GM19395 (cell line): ENCODE measurements at regions not wholly inside any gene's neighbourhood (a gene's known extent, or its start where the extent isn't known, plus 50 kb on each side); places are given as distances from the start of the nearest gene placed in this dataset.

Experiments used
- ATAC-seq: cut with Tn5 transposase; IDR thresholded peaks from one replicate; pipeline ENCODE4 v1.9.1; 2021; ENCODE audit warnings: mild to moderate bottlenecking, moderate library complexity; ENCODE audit not compliant: unreplicated experiment

DNA sequence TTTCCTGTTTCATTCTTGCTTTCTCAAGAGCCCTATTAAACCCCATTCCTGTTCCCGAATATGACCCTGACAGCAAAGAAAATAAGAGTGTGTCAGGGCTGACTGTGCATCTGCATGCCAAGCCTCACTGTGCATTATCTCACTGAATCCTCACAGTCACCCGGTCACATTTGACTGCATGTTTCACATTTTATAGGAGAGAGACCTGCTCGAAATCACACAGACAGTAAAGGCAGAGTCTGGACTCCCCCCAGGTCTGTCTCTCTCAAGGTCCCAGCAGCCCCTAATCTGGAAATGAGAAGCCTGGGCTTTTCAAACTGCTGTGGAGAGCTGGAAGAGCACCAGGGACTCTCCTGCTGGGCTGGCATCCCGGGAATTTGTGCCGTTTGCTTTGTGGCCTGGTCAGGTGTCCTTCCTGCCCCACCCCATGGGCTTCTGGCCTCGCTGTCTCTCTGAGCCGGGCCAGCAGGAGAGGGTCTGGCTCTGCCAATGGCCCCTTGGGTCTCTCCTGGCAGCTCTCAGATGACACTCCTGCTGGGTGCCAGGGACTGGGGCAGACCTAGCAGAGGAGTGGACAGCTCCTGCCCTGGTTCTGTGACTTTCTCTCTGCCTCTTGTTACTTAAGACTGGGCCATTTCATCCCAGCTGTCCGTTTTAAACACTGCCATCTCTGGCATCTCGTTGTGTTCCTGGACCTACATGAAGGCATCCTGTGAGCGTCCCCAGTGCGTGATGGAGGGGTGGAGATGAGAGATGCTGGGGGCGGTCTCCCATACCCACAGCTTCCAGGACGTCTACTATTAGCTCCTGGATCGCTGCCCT, 173.6 kb downstream of the ARHGAP12 start:
- ATAC-seq = no peak

DNA sequence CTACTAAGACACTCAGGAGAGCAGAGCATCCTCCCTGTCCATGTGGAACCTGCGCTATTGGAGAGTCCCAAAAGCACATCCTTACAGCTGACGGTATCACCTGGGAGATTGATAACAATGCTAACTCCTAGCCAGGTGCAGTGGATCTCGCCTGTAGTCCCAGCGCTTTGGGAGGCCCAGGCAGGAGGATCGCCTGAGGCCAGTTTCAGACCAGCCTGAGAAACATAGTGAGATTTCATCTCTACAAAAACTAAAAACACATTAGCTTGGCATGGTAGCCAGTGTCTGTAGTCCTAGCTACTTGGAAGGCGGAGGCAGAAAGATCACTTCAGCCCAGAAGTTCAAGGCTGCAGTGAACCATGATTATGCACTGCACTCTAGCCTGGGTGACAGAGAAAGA, 174.9 kb downstream of the ARHGAP12 start:
- no peak for ATAC-seq

DNA sequence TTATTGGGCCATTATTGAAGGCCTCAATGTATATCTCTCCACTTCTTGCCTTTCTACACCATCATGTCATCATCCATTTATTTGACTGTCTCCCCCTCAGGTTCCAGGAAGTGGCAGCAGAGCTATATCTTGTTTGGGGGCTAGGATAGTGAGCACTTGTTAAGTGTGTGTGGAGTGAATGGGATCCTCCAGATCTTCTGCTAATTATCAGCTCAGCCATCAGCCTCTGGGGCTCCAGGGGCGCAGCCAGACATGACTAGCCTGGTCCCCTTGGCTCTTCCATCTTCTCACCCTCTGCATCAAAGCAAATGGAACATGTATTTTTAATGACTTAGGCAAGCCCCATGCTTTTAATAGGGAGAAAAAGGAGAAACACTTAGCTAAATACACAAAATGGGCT, 176.5 kb downstream of the ARHGAP12 start:
- no peak for ATAC-seq

DNA sequence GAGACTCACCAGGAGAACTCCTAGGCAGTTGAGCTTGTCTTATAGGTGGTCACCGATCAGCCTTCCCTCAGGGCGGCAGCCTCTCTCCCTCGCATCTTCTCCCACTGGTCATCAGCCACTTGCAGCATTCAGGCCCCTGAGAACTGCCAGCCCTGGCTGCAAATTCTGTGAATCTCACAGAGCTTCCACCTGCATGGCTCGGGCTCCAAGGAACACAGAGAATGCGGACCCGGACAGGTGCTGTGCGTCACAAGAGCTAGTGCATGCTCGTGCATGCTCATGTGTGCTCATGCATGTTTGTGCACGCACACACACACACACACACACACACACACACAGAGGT, 176.9 kb downstream of the ARHGAP12 start:
- ATAC-seq = no peak

DNA sequence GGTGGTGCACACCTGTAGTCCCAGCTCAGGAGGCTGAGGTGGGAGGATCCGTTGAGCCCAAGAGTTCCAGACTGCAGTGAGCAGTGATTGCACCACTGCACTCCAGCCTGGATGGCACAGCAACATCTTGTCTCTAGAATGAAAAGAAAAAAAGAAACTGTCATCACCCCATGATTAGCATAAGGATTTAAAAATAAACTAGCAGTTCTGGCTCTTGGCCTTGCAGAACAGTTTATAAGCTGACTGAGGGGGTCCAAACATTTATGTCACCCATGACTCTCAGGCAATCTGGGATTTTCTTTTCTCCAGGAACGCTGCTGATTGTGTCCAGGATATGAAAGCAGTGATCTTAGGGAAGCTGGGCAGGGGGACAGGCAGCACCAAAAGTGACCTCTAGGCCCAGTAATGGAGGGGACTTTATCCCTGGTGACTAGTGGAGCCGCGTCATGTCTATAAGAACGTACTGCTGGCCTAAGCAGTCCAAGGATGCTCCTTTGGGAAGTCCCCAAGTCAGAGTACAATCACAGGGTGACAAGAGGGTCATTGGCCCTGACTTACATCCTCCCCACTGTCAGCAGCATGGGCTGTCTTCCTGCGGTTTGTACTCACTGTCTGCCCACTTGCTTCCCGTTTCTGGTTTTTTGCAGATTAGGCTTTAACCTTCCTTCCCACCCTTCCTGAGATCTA, 177.4 kb downstream of the ARHGAP12 start:
- ATAC-seq = no peak

DNA sequence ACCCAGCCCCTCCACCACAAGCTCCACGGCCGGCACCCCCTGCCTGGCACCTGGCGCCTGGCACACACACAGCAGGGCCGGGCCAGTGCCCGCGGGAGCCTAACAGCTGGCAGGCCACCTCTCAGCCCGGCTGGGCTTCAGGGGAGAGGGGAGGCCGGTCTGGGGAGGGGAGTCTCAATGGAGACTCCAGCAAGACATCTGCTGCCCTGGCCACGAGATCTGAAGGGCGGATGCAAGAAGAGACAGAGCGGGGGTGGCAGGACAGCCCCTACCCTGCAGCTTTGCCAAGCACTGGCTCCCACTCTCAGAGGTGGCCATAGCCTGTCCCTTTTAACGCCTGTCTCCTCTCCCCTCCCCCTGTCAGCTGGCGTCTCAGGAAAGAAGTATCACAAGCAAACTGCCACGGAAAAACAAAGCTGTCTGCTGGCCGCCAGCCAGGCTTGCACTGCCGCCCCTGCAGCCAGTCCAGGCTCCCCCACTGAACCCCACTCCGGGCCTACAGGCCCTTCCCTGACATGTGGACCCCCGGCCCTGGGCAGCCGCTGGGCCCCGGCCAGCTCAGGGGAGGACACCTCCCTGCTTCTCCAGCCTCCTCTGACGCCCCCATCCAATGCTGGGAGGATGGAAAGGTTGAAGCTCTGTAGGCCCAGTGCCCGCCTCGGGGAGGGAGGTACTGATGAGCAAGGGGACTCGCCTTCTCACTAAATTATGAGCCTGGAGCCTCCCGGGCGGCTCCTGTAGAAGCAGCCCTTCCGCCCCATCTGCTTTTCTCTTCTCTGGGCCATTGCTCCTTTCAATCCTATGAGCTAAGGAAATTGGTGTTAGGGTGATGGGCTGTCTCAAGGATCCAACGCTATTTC, 178.4 kb downstream of the ARHGAP12 start:
- no peak for ATAC-seq

DNA sequence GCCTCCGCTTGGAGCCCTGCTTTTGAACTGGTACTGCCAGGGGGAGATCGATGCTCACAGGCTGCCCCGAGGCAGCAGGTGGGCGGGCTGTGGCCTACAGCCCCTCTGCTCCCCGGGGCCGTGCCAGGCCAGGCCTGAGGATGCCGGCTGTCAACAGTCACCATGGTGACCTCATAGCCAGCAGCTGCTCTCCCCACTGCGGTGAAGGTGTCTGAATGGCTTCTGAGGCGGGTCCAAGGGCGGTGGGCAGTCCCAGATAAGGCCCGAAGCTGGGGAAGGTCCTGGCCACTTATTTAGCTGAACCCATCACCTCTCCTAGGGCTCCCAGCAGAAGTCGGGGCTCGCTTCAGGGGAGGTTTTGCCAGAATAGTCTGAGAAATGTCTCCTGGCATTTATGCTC, 179.3 kb downstream of the ARHGAP12 start:
- no peak for ATAC-seq

DNA sequence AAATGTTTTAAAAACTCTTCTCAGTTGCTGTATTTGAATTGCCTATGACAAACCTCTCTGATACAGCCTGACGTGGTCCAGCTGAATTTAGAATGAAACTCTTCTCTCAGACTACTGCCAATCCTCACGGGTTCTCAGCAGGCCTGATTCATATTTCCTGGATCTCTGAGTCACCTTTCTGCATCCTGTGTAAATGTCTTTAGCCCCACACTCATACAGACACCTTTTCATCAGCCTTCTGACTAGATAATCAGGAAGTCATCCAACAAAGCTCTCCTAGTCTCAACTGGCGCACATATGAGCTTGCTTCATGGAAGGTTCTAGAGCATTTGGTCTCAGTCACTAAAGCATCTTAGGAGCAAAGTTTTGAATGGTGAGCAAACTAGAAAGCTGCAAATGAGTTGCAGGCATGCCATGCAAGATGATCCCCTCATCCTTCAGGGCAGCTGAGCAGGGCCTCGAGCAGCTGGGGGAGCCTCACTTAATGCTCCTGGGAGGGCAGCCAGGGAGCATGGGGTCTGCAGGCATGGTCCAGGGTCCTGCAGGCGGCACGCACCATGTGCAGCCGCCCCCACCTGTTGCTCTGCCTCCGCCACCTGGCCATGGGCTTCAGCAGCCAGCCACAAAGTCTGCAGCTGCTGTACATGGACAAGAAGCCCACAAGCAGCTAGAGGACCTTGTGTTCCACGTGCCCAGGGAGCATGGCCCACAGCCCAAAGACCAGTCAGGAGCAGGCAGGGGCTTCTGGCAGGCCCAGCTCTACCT, 182.8 kb downstream of the ARHGAP12 start:
- ATAC-seq = no peak

DNA sequence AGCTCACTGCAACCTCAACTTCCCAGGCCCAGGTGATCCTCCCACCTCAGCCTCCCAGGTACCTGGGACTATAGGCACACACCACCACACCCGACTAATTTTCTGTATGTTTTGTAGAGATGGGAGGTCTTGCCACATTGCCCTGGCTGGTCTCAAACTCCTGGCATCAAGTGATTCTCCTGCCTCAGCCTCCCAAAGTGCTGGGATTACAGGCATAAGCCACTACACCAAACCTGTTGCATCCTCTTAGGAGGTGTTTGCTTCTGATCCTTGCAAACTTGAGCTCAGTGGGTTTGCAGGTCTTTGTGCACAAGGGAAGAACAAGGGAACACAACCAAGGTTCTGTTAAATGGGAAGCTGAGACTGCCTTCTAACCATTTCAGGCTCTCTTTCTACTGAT, 184.6 kb downstream of the ARHGAP12 start:
- no peak for ATAC-seq

DNA sequence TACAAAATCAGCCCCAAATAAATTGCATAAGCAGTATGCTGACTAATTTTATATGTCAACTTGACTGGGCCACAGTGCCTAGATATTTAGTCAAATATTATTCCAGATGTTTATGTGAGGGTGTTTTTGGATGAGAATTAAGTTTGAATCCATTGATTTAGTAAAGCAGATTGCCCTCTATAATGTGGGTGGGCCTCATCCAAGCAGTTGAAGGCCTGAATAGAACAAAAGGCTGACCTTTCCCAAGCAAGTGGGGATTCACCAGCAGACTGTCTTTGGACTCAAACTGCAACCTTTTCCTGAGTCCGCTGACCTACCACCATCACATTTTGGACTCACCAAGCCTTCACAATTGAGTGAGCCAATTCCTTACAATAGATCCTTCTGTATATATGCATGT, 186.4 kb downstream of the ARHGAP12 start:
- ATAC-seq = no peak

DNA sequence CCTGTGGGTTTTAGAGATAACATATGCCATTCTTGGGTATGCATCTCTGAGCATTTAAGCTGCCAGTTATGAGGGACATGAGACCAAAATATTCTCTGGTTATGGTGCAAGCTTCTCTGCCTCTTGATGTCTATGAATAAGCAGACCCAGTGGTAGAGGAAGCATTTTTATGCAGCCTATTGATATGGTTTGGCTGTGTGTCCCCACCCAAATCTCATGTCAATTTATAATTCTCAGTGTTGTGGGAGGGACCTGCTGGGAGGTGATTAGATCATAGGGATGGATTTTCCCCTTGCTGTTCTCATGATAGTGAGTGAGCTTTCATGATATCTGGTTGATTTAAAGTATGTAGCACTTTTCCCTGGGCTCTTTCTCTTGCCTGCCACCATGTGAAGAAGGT, 187.2 kb downstream of the ARHGAP12 start:
- ATAC-seq = no peak

DNA sequence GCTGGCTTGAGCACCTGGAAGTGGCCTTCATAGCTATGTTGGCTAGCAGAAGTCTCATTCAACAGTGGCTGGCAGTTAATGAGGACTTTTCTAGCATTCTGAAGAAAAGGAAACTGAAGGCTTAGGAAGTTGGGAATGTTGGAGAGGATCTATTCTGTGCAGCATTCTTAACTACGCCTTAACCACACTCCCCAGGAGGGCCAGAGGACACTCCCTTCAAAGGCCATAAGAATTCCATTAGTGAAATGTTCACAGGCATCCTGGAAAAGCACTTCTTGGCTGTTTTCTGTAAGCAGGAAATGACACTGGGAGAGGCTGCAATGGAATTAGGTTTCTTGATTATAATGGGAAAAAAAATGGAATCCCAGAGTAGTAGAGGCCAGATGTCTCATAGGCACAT, 188.9 kb downstream of the ARHGAP12 start:
- no peak for ATAC-seq

DNA sequence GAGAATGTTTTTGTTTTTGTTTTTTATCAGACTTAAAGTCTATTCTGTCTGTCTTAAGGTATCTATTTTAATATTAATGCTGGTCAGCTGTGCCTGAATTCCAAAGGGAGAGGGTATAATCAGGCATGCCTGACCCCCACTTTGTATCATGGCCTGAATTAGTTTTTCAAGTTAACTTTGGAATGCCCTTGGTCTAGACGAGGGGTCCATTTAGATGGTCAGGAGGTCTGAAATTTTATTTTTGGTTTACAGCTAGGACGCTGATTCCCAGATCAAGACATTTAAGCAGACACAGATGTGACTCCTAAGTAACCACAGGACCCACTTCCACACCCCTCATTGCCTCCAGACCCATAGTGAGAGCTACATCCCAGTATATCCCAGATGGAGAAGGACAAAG, 189.5 kb downstream of the ARHGAP12 start:
- no peak for ATAC-seq

DNA sequence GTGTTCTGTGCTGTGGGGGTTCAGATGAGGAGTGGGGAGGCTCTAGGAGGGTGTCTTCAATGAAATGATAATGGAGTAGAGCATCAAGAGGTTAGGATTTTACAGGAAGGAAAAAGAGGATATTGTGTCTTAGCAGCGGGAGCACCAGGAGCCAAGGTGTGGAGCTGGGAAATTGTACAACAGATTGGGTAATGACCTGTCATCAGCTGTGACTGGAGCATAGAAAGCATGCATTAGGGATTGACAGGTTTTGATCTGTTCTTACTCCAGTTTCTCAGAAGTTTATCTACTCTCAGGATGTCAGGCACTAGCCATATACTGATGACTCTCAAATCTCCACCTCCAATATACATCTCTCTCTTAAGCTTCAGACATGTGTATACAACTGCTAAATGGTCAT, 196.9 kb downstream of the ARHGAP12 start:
- ATAC-seq = no peak

DNA sequence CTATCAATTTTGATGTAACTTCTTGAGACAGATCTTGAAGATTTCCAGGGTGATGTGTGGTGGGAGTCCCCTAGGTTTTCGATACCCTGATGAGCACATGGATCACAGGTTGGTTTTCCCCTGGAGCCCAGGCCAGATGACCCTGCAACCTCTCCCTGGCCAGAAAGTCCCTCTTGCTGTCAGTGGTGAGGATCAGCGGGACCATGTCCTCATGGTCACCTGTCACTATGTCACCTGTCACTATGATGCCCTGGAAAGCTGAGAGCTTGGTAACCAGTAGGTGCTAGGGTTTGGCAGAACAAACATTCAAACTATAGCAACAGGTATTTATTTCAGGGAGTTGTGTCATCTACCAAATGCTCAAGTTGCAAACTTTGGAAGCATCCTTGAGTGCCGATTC, 197.9 kb downstream of the ARHGAP12 start:
- no peak for ATAC-seq

DNA sequence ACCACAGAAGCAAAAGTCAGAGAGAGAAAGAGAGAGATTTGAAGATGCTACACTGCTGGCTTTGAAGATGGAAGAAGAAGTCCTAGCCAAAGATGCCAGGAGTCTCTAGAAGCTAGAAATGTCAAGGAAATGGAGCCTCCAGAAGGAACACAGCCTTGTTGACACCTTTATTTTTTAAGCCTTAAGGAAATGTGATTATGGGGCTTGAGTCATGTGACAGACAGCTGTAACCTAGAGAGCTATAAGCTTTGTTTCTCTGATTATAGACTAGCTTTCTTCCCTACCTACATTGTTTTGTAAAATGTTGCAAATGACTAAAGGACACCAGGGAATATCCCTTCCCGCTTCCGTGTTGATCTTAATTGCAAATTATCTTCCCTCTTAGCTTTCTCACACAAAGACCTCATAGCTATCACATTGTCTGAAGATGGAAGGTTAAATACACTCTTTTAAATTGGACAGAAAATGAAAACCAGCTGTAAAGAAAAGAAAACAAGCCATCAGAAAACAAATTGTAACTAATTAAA, 199.9 kb downstream of the ARHGAP12 start:
- no peak for ATAC-seq

DNA sequence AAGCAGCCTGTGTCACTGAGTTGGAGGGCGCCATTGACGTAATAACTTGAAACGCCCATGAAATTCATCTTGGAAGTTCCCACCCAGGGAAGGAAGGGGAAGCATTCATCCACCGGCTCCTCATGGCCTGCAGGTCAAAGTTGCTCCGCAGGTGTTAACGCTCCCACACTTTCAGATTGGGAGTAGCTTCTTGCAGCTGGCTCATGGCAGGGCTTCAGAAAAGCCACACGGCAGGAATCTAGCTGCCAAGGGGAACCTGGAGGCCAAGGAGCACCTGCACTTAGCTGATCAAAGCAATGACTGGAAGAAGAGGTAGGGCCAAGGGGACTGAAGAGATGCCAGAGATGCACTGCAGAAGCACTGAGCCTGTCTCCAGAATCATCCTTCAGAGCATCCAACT, 203.2 kb downstream of the ARHGAP12 start:
- ATAC-seq = no peak

DNA sequence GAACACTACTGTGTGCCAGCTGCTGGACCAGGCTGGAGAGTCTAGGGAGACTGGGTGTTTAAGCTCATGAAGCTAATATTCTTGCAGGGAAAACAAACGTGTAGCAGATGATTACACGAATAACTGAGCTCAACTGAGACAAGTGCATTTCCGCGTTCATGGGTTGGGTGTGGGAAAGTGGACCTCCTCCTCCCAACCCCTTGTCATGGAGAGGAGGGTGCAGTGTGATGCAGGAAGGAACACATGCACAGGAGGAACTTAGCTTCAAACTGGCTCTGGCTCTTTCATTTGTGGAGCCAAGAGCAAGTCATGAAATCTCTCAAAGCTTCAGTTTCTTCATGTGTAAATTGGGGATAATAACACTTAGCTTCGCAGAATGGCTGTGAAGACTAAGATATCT, 204.3 kb downstream of the ARHGAP12 start:
- ATAC-seq = no peak

DNA sequence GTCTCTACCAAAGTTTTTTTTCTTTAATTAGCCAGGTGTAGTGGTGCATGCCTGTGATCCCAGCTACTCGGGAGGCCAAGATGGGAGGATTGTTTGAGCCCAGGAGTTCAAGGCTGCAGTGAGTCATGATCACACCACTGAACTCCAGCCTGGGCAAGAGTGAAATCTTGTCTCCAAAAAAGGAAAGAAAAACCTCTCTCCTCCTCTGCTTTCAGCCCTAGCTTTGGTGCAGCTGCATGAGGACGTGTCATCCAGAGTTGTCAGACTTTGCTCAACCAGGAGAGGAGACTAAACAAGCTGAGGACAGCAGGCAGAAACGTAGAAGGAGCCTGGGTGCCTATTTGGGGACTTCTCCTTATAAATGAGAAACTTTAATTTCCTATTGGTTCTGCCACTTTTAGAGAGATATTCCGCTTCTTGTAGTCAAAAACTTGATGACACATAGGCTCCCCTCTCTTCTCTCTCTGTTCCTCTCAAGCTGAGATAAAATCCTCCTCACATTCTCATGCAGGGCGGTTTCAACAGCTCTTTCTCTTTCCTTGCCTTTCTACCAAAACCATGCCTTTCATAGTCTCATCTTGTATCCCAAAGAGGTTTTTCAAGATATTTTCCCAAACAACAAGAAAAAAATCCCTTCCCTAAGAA, 205.4 kb downstream of the ARHGAP12 start:
- no peak for ATAC-seq

DNA sequence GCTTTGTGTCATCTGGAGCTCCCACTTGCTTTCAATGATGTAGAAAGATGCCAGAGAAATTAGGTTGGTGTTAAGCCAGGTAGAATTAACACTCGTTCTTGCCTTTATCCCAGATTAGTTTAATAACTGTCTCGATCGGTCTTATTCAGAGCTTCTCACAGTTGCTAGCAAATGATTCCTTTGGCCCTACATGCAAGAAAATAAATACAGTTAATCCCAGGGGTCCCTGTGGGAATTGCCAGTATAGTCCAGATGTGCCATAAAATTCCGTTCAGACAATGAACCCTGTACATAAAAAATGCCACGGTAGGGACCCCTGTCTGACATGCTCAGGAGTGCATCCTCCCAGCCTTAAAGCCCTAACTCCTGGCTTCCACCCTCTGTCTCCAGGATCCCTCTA, 207.5 kb downstream of the ARHGAP12 start:
- no peak for ATAC-seq
